ACC112 (cell line): ENCODE measurements at regions not wholly inside any gene's neighbourhood (a gene's known extent, or its start where the extent isn't known, plus 50 kb on each side); places are given as distances from the start of the nearest gene placed in this dataset.

ENCODE experiments used
- H2AFZ ChIP-seq: fragments of 200-600 bp; sonication (generic); one replicate; pipeline ENCODE4 v1.6.0; 2017; ENCODE audit warnings: antibody characterized with exemption, low read length; ENCODE audit not compliant: unreplicated experiment
- H3K27ac ChIP-seq: fragments of 200-600 bp; sonication (generic); 2 replicates; pipeline ENCODE4 v1.5.1; 2014; ENCODE audit warnings: low read depth, mild to moderate bottlenecking, antibody characterized with exemption, low read length, moderate library complexity
- H3K27me3 ChIP-seq: fragments of 200-600 bp; sonication (generic); 2 replicates; pipeline ENCODE4 v1.6.1; 2014; ENCODE audit warnings: mild to moderate bottlenecking, antibody characterized with exemption, low read length, moderate library complexity, mixed read lengths; ENCODE audit not compliant: insufficient read depth
- H3K36me3 ChIP-seq: fragments of 200-600 bp; sonication (generic); 2 replicates; pipeline ENCODE4 v1.6.1; 2016; ENCODE audit warnings: mild to moderate bottlenecking, antibody characterized with exemption, low read length, moderate library complexity, mixed read lengths; ENCODE audit not compliant: insufficient read depth
- H3K4me1 ChIP-seq: fragments of 200-600 bp; sonication (generic); one replicate; pipeline ENCODE4 v1.6.1; 2016; ENCODE audit warnings: low read length, mixed read lengths; ENCODE audit not compliant: insufficient read depth, unreplicated experiment, control insufficient read depth
- H3K4me3 ChIP-seq: fragments of 200-600 bp; sonication (generic); 2 replicates; pipeline ENCODE4 v1.5.1; 2014; ENCODE audit warnings: mild to moderate bottlenecking, low read depth, low read length
- H3K79me2 ChIP-seq: fragments of 200-600 bp; sonication (generic); one replicate; pipeline ENCODE4 v1.6.0; 2016; ENCODE audit warnings: low read length; ENCODE audit not compliant: control insufficient read depth, unreplicated experiment, insufficient read depth

DNA sequence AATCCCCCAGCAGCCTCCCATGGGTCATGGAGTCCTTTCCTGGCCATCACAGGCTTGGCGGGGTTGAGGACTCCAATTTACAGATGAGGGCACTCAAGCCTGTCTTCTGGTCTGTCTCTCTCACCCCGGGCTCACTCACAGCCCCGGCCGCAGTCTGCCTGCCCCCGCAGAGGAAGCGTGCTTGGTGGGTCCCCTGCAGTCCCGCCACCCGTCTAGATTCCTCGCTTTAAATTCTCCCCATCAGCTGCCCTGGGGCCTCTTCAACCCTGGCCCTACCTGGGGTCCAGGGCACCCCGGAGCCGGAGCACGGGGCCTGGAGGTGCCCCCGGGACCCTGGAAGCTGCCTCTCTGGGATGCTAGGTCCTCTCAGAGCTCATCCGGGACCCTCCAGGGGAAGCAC, 92.9 kb downstream of the ENGASE start:
- no peak overlapping the region for H3K4me3 ChIP-seq
- H3K27me3 ChIP-seq, result peaks cover 82% of the 10 kb centered on the region
- H3K79me2 ChIP-seq, result no peaks in the 10 kb centered on the region
- H2AFZ ChIP-seq, result no peak overlapping the region
- H3K36me3 ChIP-seq, result no peaks in the 10 kb centered on the region
- no peaks in the 10 kb centered on the region for H3K4me1 ChIP-seq
- no peak overlapping the region for H3K27ac ChIP-seq

DNA sequence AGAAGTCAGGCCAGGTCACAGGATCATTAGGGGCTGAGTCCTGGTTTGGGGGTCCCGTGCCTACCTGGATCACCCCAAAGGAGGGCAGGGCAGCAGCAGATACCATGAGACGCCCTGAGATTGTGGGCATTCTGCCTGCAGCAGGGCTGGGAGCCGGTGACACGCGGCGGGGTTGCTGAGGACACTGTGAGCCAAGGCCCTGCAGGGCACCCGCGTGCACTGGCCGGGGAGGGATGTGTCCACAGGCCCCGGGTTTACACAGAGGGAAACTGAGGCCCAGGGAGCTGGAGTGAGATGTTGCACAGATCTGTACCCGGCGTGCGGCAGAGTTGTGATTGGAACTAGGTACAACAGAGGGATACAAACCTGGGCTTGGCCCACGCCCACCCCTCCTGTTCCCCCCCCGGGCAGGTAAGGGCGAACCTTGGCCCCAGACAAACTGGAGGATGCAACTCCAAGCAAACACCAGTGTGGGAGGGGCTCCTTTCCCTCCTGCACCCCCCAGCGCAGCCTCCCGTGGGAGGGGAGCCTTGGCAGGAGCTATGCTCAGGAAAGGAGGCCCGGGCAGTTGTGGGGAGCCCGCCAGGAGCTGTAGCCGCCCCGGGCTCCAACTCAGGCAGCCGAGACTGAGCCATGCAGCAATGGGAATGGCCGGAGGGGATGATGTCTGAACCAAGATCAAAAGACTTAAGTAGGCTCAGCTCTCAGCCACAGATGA, 91.3 kb downstream of the ENGASE start:
- Histone ChIP-seq H2AFZ (no peak overlapping the region), H3K79me2 (no peaks in the 10 kb centered on the region), H3K27ac (no peak overlapping the region), H3K4me3 (no peak overlapping the region), H3K4me1 (no peaks in the 10 kb centered on the region), H3K27me3 (peaks cover 83% of the 10 kb centered on the region), H3K36me3 (no peaks in the 10 kb centered on the region)

DNA sequence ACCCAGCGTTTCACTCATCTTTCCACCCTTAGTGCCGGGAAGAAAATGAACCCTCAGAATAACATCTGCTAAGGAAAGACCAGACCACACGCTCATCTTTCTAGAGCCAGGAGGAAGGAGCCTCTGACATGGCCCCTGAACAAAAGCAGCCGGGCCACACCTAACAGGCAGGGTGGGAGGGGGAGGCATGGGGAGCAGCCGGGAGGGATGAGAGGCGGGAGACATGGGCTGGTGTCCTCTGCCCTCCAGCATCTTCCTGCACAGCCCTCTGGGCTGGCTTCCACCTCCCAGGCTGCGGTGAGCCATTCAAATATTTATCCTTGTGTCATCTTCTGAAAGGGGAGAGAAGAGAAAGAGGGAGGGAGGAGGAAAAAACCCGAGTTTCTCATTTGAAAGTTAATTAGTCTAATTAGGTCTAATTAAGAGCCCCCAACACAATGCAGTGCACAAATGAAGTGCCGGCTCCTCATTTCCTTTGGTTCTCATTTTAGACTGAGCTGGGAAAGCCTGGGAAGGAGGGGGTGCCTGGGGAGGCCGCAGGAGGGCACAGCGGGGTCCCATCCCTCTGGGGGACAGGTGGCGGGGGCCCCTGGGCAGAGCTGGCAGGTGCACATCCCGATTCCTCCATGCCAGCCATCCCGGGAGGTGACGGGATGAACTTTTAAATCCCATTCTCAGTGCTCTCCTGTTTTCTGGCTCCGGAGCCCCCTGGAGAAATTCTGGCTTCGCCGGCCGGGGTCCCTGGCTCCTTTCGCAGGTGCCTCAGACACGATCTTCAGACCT, 90.5 kb downstream of the ENGASE start:
- Histone ChIP-seq H3K79me2 (no peaks in the 10 kb centered on the region), H3K36me3 (no peaks in the 10 kb centered on the region), H2AFZ (no peak overlapping the region), H3K27ac (no peak overlapping the region), H3K27me3 (peaks cover 80% of the 10 kb centered on the region), H3K4me1 (no peaks in the 10 kb centered on the region), H3K4me3 (no peak overlapping the region)

GRCh38 chr17:79164408-79164807, 89.8 kb downstream of the ENGASE start:
- Histone ChIP-seq H3K36me3 (no peaks in the 10 kb centered on the region), H3K4me3 (no peak overlapping the region), H3K4me1 (no peaks in the 10 kb centered on the region), H2AFZ (no peak overlapping the region), H3K27ac (no peak overlapping the region), H3K79me2 (no peaks in the 10 kb centered on the region), H3K27me3 (peaks cover 80% of the 10 kb centered on the region)

- H2AFZ ChIP-seq, result no peak overlapping the region
- no peaks in the 10 kb centered on the region for H3K36me3 ChIP-seq
- no peak overlapping the region for H3K27ac ChIP-seq
- H3K27me3 ChIP-seq, result peaks cover 83% of the 10 kb centered on the region
- H3K4me3 ChIP-seq, result no peak overlapping the region
- H3K79me2 ChIP-seq, result no peaks in the 10 kb centered on the region
- H3K4me1 ChIP-seq, result no peaks in the 10 kb centered on the region
Observed at GRCh38 chr17:79163071-79163470, 88.4 kb downstream of the ENGASE start.

DNA sequence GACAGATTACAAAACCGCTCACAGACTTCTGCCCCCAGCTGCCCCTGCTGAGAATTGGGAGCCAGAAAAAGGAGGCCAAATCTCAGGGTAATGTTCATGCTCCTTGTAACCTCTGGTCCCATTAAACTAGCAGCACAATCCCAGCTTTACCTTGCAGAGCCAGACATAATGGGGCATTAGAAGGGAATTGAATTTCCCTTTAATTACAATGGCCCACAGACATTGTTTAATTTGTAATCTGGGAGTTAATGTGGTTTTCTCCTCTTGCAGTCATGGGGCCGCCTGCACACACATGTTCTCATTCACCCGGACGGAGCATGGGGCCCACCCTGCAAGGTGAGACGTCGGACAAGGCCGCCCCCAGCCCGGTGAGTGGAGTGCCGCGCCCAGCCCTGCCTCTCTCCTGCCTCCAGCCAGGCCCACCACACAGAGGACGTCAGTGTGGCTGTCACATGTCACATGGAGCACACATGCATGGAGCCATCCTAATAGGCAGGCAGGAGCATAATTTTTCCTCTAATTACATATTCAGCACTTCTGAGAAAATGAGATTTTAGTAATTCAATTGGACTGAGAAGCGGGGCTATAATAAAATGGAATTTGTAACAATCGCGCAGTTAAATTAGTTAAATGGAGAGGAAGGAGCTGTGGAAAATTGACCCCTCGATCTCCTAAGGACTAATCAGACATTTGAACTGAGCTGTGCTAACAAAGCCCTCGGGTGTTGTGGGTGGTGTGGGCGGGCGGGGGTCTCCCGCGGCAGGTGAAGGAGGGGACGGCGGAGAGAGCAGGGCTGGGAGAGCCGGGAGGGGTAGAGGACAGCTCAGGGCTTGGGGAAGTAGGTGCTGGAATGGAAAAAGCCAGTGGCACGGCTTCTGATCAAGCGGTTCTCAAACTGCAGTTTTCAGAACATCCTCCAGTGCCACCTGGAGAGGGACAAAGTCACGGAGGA, 87.7 kb downstream of the ENGASE start:
- Histone ChIP-seq H3K79me2 (no peaks in the 10 kb centered on the region), H3K4me1 (no peaks in the 10 kb centered on the region), H3K27me3 (peaks cover 84% of the 10 kb centered on the region), H3K27ac (no peak overlapping the region), H3K4me3 (no peak overlapping the region), H2AFZ (no peak overlapping the region), H3K36me3 (no peaks in the 10 kb centered on the region)

- Histone ChIP-seq H3K79me2 (no peaks in the 10 kb centered on the region), H2AFZ (no peak overlapping the region), H3K4me3 (no peak overlapping the region), H3K27ac (no peak overlapping the region), H3K4me1 (no peaks in the 10 kb centered on the region), H3K27me3 (peaks cover 84% of the 10 kb centered on the region), H3K36me3 (no peaks in the 10 kb centered on the region)
Observed at GRCh38 chr17:79160980-79161636, 86.5 kb downstream of the ENGASE start.

GRCh38 chr17:79159926-79160325, 85.3 kb downstream of the ENGASE start:
- no peak overlapping the region for H3K4me3 ChIP-seq
- no peaks in the 10 kb centered on the region for H3K36me3 ChIP-seq
- no peak overlapping the region for H3K27ac ChIP-seq
- peaks cover 79% of the 10 kb centered on the region for H3K27me3 ChIP-seq
- no peak overlapping the region for H2AFZ ChIP-seq
- no peaks in the 10 kb centered on the region for H3K79me2 ChIP-seq
- H3K4me1 ChIP-seq, result no peaks in the 10 kb centered on the region

- Histone ChIP-seq H2AFZ (no peak overlapping the region), H3K79me2 (no peaks in the 10 kb centered on the region), H3K4me1 (no peaks in the 10 kb centered on the region), H3K27me3 (peaks cover 75% of the 10 kb centered on the region), H3K27ac (no peak overlapping the region), H3K36me3 (no peaks in the 10 kb centered on the region), H3K4me3 (no peak overlapping the region)
Observed at GRCh38 chr17:79159471-79159870, 84.8 kb downstream of the ENGASE start.

- H3K27me3 ChIP-seq, result peaks cover 73% of the 10 kb centered on the region
Observed at GRCh38 chr17:79156463-79157095, 82.0 kb downstream of the ENGASE start.

More at GRCh38 chr17:79156463-79157095, 82.0 kb downstream of the ENGASE start:
- H3K36me3 ChIP-seq, result no peaks in the 10 kb centered on the region
- H3K4me3 ChIP-seq, result no peak overlapping the region
- H2AFZ ChIP-seq, result no peak overlapping the region
- H3K27ac ChIP-seq, result no peak overlapping the region
- H3K4me1 ChIP-seq, result no peaks in the 10 kb centered on the region
- H3K79me2 ChIP-seq, result no peaks in the 10 kb centered on the region
